ENCODE measurements at regions not wholly inside any gene's neighbourhood (a gene's known extent, or its start where the extent isn't known, plus 50 kb on each side); places are given as distances from the start of the nearest gene placed in this dataset.

- peak; percentile 34; the same call in 1 of the 2 replicates for TF ChIP-seq CTCF (conservative IDR thresholded peaks at IDR 0.05; ENCODE audit: low read depth, low read length)
- no peak for TF ChIP-seq EZH2 (IDR thresholded peaks at IDR 0.05; ENCODE audit: borderline replicate concordance, low read depth, low read length, poor library complexity, severe bottlenecking)
These were observed 559.8 kb upstream of the REG3G start for GRCh38 chr2:78465707-78466106.

Measured in A673 (cell line).